NCI-H1436 treated with DMSO at 0.1 percent for 48 hours (cell line): ENCODE measurements at regions not wholly inside any gene's neighbourhood (a gene's known extent, or its start where the extent isn't known, plus 50 kb on each side); places are given as distances from the start of the nearest gene placed in this dataset.
"Not testable (repeated sequence)": the region's sequence is repeated elsewhere in the genome, so short reads cannot be mapped to it uniquely, and the experiment has no call there.

ENCODE experiments used
- DNase-seq: peaks from one replicate; lab custom pipeline; 2025; lab: John Stamatoyannopoulos, UW

GRCh38 chr5:1731091-1731639 lies 68.5 kb downstream of the MRPL36 start:
- DNase-seq = no peak

- no peak for DNase-seq
These were observed 69.2 kb downstream of the MRPL36 start for GRCh38 chr5:1730487-1730847.

- no peak for DNase-seq
These were observed 69.8 kb downstream of the MRPL36 start for GRCh38 chr5:1729641-1730486.

GRCh38 chr5:1728846-1729245 lies 70.8 kb downstream of the MRPL36 start:
- no peak for DNase-seq

- DNase-seq = no peak
These were observed 72.1 kb downstream of the MRPL36 start for GRCh38 chr5:1727571-1727970.

- DNase-seq = no peak
These were observed 72.7 kb downstream of the MRPL36 start for GRCh38 chr5:1726956-1727355.

GRCh38 chr5:1726469-1726865 lies 73.2 kb downstream of the MRPL36 start:
- no peak for DNase-seq

GRCh38 chr5:1725641-1726468 lies 73.8 kb downstream of the MRPL36 start:
- DNase-seq = no peak

GRCh38 chr5:1724822-1725602 lies 74.6 kb downstream of the MRPL36 start:
- DNase-seq = no peak

- no peak for DNase-seq
These were observed 75.4 kb downstream of the MRPL36 start for GRCh38 chr5:1723957-1724821.

- no peak for DNase-seq
These were observed 76.2 kb downstream of the MRPL36 start for GRCh38 chr5:1723476-1723875.

GRCh38 chr5:1722877-1723276 lies 76.8 kb downstream of the MRPL36 start:
- no peak for DNase-seq

- DNase-seq = no peak
These were observed 79.1 kb downstream of the MRPL36 start for GRCh38 chr5:1720396-1721110.

GRCh38 chr5:1719860-1720259 lies 79.8 kb downstream of the MRPL36 start:
- DNase-seq = no peak

GRCh38 chr5:1718669-1719068 lies 81.0 kb downstream of the MRPL36 start:
- no peak for DNase-seq

- not testable (repeated sequence) for DNase-seq
These were observed 89.5 kb downstream of the MRPL36 start for GRCh38 chr5:1710091-1710490.

- no peak for DNase-seq
These were observed 90.3 kb downstream of the MRPL36 start for GRCh38 chr5:1709171-1709803.

- no peak for DNase-seq
These were observed 91.0 kb downstream of the MRPL36 start for GRCh38 chr5:1708592-1709141.

GRCh38 chr5:1707467-1707866 lies 92.2 kb downstream of the MRPL36 start:
- DNase-seq = no peak

- no peak for DNase-seq
These were observed 93.2 kb downstream of the MRPL36 start for GRCh38 chr5:1706428-1706827.
